ENCODE measurements at regions not wholly inside any gene's neighbourhood (a gene's known extent, or its start where the extent isn't known, plus 50 kb on each side); places are given as distances from the start of the nearest gene placed in this dataset.

GRCh38 chr7:13602036-13602435 lies 387.4 kb downstream of the ETV1 start:
- no peaks in the 10 kb centered on the region for H3K9me3 ChIP-seq (ENCODE audit: insufficient read depth, low read length, severe bottlenecking)
- TF ChIP-seq CTCF (IDR thresholded peaks at IDR 0.05; ENCODE audit: borderline replicate concordance, extremely low read depth, low read length, poor library complexity, severe bottlenecking) (no peak), EZH2 (IDR thresholded peaks at IDR 0.05; ENCODE audit: borderline replicate concordance, low read depth, low read length, severe bottlenecking) (no peak)
- no peaks in the 10 kb centered on the region for H3K36me3 ChIP-seq (ENCODE audit: insufficient read depth, low read length)
- no peaks in the 10 kb centered on the region for H4K20me1 ChIP-seq (ENCODE audit: insufficient read depth, low read length)
- H3K4me2 ChIP-seq (ENCODE audit: insufficient read depth, low read length) = no peak overlapping the region
- no peak overlapping the region for H3K9ac ChIP-seq (ENCODE audit: low read depth, low read length)
- no peak overlapping the region for H2AFZ ChIP-seq (ENCODE audit: low read depth, low read length)
- H3K27me3 ChIP-seq (ENCODE audit: insufficient read depth, low read length, poor library complexity) = no peaks in the 10 kb centered on the region
- no peaks in the 10 kb centered on the region for H3K79me2 ChIP-seq (ENCODE audit: insufficient read depth, low read length)
- H3K4me3 ChIP-seq (ENCODE audit: low read depth in 1 of 2, low read length in 2 of 2) = no peak overlapping the region
- DNase-seq (no peak), ATAC-seq (ENCODE audit: insufficient read depth, low read depth) (no peak)
- H3K4me1 ChIP-seq (ENCODE audit: insufficient read depth, low read length) = no peaks in the 10 kb centered on the region
- H3K27ac ChIP-seq (ENCODE audit: low read length) = no peak overlapping the region

GRCh38 chr7:13603016-13603415 lies 386.4 kb downstream of the ETV1 start:
- ATAC-seq (ENCODE audit: insufficient read depth, low read depth) = no peak
- H3K27me3 ChIP-seq (ENCODE audit: insufficient read depth, low read length, poor library complexity) = no peaks in the 10 kb centered on the region
- TF ChIP-seq CTCF (IDR thresholded peaks at IDR 0.05; ENCODE audit: borderline replicate concordance, extremely low read depth, low read length, poor library complexity, severe bottlenecking) (no peak), EZH2 (IDR thresholded peaks at IDR 0.05; ENCODE audit: borderline replicate concordance, low read depth, low read length, severe bottlenecking) (no peak)
- DNase-seq = no peak
- H4K20me1 ChIP-seq (ENCODE audit: insufficient read depth, low read length) = no peaks in the 10 kb centered on the region
- H3K79me2 ChIP-seq (ENCODE audit: insufficient read depth, low read length) = no peaks in the 10 kb centered on the region
- peaks cover 6% of the 10 kb centered on the region for H3K9me3 ChIP-seq (ENCODE audit: insufficient read depth, low read length, severe bottlenecking)
- H3K27ac ChIP-seq (ENCODE audit: low read length) = no peak overlapping the region
- H3K4me2 ChIP-seq (ENCODE audit: insufficient read depth, low read length) = no peak overlapping the region
- no peaks in the 10 kb centered on the region for H3K36me3 ChIP-seq (ENCODE audit: insufficient read depth, low read length)
- no peak overlapping the region for H3K9ac ChIP-seq (ENCODE audit: low read depth, low read length)
- H3K4me1 ChIP-seq (ENCODE audit: insufficient read depth, low read length) = no peaks in the 10 kb centered on the region
- H3K4me3 ChIP-seq (ENCODE audit: low read depth in 1 of 2, low read length in 2 of 2) = no peak overlapping the region
- no peak overlapping the region for H2AFZ ChIP-seq (ENCODE audit: low read depth, low read length)

- H3K9ac ChIP-seq (ENCODE audit: low read depth, low read length) = no peak overlapping the region
- ATAC-seq (ENCODE audit: insufficient read depth, low read depth) (no peak), DNase-seq (no peak)
- no peak overlapping the region for H3K4me2 ChIP-seq (ENCODE audit: insufficient read depth, low read length)
- no peaks in the 10 kb centered on the region for H3K79me2 ChIP-seq (ENCODE audit: insufficient read depth, low read length)
- no peaks in the 10 kb centered on the region for H3K27me3 ChIP-seq (ENCODE audit: insufficient read depth, low read length, poor library complexity)
- no peak overlapping the region for H2AFZ ChIP-seq (ENCODE audit: low read depth, low read length)
- H3K36me3 ChIP-seq (ENCODE audit: insufficient read depth, low read length) = no peaks in the 10 kb centered on the region
- TF ChIP-seq EZH2 (IDR thresholded peaks at IDR 0.05; ENCODE audit: borderline replicate concordance, low read depth, low read length, severe bottlenecking) (no peak), CTCF (IDR thresholded peaks at IDR 0.05; ENCODE audit: borderline replicate concordance, extremely low read depth, low read length, poor library complexity, severe bottlenecking) (no peak)
- no peak overlapping the region for H3K4me3 ChIP-seq (ENCODE audit: low read depth in 1 of 2, low read length in 2 of 2)
- no peaks in the 10 kb centered on the region for H4K20me1 ChIP-seq (ENCODE audit: insufficient read depth, low read length)
- H3K27ac ChIP-seq (ENCODE audit: low read length) = no peak overlapping the region
- H3K4me1 ChIP-seq (ENCODE audit: insufficient read depth, low read length) = no peaks in the 10 kb centered on the region
- H3K9me3 ChIP-seq (ENCODE audit: insufficient read depth, low read length, severe bottlenecking) = peaks cover 6% of the 10 kb centered on the region
Measured at GRCh38 chr7:13603661-13604060, 385.8 kb downstream of the ETV1 start.

GRCh38 chr7:13604178-13604577 lies 385.3 kb downstream of the ETV1 start:
- Histone ChIP-seq H4K20me1 (ENCODE audit: insufficient read depth, low read length) (no peaks in the 10 kb centered on the region), H3K4me2 (ENCODE audit: insufficient read depth, low read length) (no peak overlapping the region), H3K9me3 (ENCODE audit: insufficient read depth, low read length, severe bottlenecking) (peaks cover 6% of the 10 kb centered on the region), H3K27ac (ENCODE audit: low read length) (no peak overlapping the region), H3K4me1 (ENCODE audit: insufficient read depth, low read length) (no peaks in the 10 kb centered on the region), H3K4me3 (ENCODE audit: low read depth in 1 of 2, low read length in 2 of 2) (no peak overlapping the region), H3K9ac (ENCODE audit: low read depth, low read length) (no peak overlapping the region), H2AFZ (ENCODE audit: low read depth, low read length) (no peak overlapping the region), H3K36me3 (ENCODE audit: insufficient read depth, low read length) (no peaks in the 10 kb centered on the region), H3K27me3 (ENCODE audit: insufficient read depth, low read length, poor library complexity) (no peaks in the 10 kb centered on the region), H3K79me2 (ENCODE audit: insufficient read depth, low read length) (no peaks in the 10 kb centered on the region)
- DNase-seq (no peak), ATAC-seq (ENCODE audit: insufficient read depth, low read depth) (no peak)
- TF ChIP-seq EZH2 (IDR thresholded peaks at IDR 0.05; ENCODE audit: borderline replicate concordance, low read depth, low read length, severe bottlenecking) (no peak), CTCF (IDR thresholded peaks at IDR 0.05; ENCODE audit: borderline replicate concordance, extremely low read depth, low read length, poor library complexity, severe bottlenecking) (no peak)

Data from DND-41 (cell line).